ENCODE measurements at regions not wholly inside any gene's neighbourhood (a gene's known extent, or its start where the extent isn't known, plus 50 kb on each side); places are given as distances from the start of the nearest gene placed in this dataset.

GRCh38 chr17:22514767-22515320, 822.5 kb downstream of the KCNJ18 start:
- TF ChIP-seq CTCF (IDR thresholded peaks at IDR 0.05; ENCODE audit: borderline replicate concordance, extremely low read depth, low read length, poor library complexity, severe bottlenecking) = no peak
- TF ChIP-seq EZH2 (IDR thresholded peaks at IDR 0.05; ENCODE audit: borderline replicate concordance, low read depth, low read length, severe bottlenecking) = no peak
